ENCODE measurements at regions not wholly inside any gene's neighbourhood (a gene's known extent, or its start where the extent isn't known, plus 50 kb on each side); places are given as distances from the start of the nearest gene placed in this dataset.

DNA sequence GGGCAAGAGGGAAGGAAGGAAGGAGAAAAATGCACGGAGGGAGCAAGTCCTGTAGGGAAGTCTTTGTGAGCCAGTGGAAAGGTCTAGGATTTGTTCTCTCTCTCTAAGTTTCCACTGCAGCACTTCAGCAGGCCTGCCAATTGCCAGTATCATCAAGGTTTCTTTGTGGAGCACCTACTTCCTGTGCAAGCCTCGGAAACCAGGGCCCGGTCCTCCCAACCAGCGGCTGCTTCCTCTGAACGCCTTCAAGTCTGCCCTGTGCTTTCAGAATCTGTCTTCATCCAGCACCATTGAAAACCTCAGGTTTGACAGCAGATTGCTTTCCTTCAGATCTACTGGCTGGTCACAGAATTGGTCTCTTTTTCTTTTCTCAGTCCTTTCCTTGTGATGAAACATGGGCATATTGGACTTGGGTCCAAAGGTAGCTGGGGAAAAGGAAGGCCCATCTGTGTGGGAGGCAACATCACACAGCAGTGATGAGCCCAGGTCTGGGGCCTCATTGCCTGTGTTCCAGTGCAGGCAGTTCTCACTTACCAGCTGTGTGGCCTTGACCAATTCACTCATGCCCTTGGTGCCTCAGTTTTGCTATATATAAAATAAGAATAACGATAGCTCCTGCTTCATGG is 144.5 kb downstream of the SEC16B start:
- Mint-ChIP-seq H3K36me3 (ENCODE audit: low read depth) (no peaks in the 10 kb centered on the region), H3K4me1 (ENCODE audit: low read depth) (no peaks in the 10 kb centered on the region), H3K9me3 (peaks cover 6% of the 10 kb centered on the region), H3K4me3 (ENCODE audit: low read depth) (no peak overlapping the region), H3K27ac (no peak overlapping the region), H3K27me3 (ENCODE audit: low read depth) (no peaks in the 10 kb centered on the region)
- DNase-seq (ENCODE audit: low spot score) = no peak
- intact Hi-C loops (cut with micrococcal nuclease) = no loop called here

- Mint-ChIP-seq H3K36me3 (ENCODE audit: low read depth) (no peaks in the 10 kb centered on the region), H3K27me3 (ENCODE audit: low read depth) (no peaks in the 10 kb centered on the region), H3K27ac (no peak overlapping the region), H3K4me3 (ENCODE audit: low read depth) (no peak overlapping the region), H3K9me3 (peaks cover 6% of the 10 kb centered on the region), H3K4me1 (ENCODE audit: low read depth) (no peaks in the 10 kb centered on the region)
- intact Hi-C loops (cut with micrococcal nuclease) = no loop called here
- DNase-seq (ENCODE audit: low spot score) = no peak
These were observed 145.3 kb downstream of the SEC16B start for GRCh38 chr1:177824508-177824982.

DNA sequence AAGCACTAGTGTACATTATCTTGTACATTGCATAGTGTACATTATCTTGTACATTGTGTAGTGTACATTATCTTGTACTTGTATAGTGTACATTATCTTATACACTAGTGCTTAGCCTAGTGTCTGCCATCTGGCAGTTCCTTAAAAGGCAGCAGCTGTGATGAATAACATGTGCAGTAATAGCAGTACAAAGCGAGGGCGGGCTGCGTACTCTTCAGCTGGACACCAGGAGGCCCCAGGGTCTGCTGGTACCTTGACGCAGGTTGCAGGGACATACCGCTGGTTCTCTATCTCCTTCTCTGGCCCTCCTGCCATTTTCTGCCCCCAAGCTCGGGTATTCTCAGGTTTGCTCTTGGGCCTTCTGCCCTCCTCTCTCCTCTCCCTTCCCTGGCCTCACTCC is 149.6 kb downstream of the SEC16B start:
- Mint-ChIP-seq H3K9me3 (peaks cover 5% of the 10 kb centered on the region), H3K36me3 (ENCODE audit: low read depth) (no peaks in the 10 kb centered on the region), H3K27me3 (ENCODE audit: low read depth) (no peaks in the 10 kb centered on the region), H3K4me1 (ENCODE audit: low read depth) (no peaks in the 10 kb centered on the region), H3K27ac (no peak overlapping the region), H3K4me3 (ENCODE audit: low read depth) (no peak overlapping the region)
- no peak for DNase-seq (ENCODE audit: low spot score)
- intact Hi-C loops (cut with micrococcal nuclease) = no loop called here

- H3K4me1 Mint-ChIP-seq (ENCODE audit: low read depth) = no peaks in the 10 kb centered on the region
- intact Hi-C loops (cut with micrococcal nuclease) = no loop called here
- no peak overlapping the region for H3K4me3 Mint-ChIP-seq (ENCODE audit: low read depth)
These were observed 151.7 kb downstream of the SEC16B start for GRCh38 chr1:177817937-177818875.

DNA sequence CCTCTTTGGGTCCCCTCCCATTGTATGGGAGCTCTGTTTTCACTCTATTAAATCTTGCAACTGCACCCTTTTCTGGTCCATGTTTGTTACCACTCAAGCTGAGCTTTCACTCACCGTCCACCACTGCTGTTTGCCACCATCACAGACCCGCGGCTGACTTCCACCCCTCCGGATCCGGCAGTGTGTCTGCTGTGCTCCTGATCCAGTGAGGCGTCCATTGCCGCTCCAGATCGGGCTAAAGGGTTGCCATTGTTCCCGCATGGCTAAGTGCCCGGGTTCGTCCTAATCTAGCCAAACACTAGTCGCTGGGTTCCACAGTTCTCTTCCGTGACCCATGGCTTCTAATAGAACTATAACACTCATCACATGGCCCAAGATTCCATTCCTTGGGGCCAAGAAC is 157.2 kb downstream of the SEC16B start:
- Mint-ChIP-seq H3K36me3 (ENCODE audit: low read depth) (no peaks in the 10 kb centered on the region), H3K27me3 (ENCODE audit: low read depth) (no peaks in the 10 kb centered on the region), H3K9me3 (peaks cover 5% of the 10 kb centered on the region), H3K4me3 (ENCODE audit: low read depth) (no peak overlapping the region), H3K27ac (no peak overlapping the region), H3K4me1 (ENCODE audit: low read depth) (no peaks in the 10 kb centered on the region)
- DNase-seq (ENCODE audit: low spot score) = no peak
- intact Hi-C loops (cut with micrococcal nuclease) = no loop called here

More at GRCh38 chr1:177817937-177818875, 151.7 kb downstream of the SEC16B start:
- Mint-ChIP-seq H3K9me3 (peaks cover 5% of the 10 kb centered on the region), H3K27ac (no peak overlapping the region), H3K27me3 (ENCODE audit: low read depth) (no peaks in the 10 kb centered on the region), H3K36me3 (ENCODE audit: low read depth) (no peaks in the 10 kb centered on the region)
- no peak for DNase-seq (ENCODE audit: low spot score)

GRCh38 chr1:177812144-177812543 is 157.7 kb downstream of the SEC16B start:
- no peak overlapping the region for H3K4me3 Mint-ChIP-seq (ENCODE audit: low read depth)
- no peaks in the 10 kb centered on the region for H3K4me1 Mint-ChIP-seq (ENCODE audit: low read depth)
- H3K27me3 Mint-ChIP-seq (ENCODE audit: low read depth) = no peaks in the 10 kb centered on the region
- peaks cover 5% of the 10 kb centered on the region for H3K9me3 Mint-ChIP-seq
- no peak overlapping the region for H3K27ac Mint-ChIP-seq
- intact Hi-C loops (cut with micrococcal nuclease) = no loop called here
- no peaks in the 10 kb centered on the region for H3K36me3 Mint-ChIP-seq (ENCODE audit: low read depth)
- no peak for DNase-seq (ENCODE audit: low spot score)

DNA sequence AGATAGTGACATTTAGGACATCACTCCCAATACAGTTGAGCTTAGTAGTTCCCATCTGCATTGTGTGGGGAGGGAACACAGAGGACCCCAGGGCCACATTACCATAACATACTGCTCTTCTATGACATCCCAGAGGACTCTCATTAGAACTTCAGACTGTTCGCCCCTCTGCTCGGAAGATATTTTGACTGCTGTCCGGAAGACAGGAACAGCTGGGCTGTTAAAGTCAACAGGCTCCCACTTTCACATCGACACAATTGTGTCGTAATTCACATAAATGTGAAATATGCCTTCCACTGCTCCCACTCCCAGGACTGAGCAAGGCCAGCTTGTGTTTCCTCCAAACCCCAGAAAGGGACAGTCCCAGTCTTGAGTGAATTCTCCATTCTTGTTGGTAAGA is 158.4 kb downstream of the SEC16B start:
- Mint-ChIP-seq H3K9me3 (peaks cover under 1% of the 10 kb centered on the region), H3K4me1 (ENCODE audit: low read depth) (no peaks in the 10 kb centered on the region), H3K36me3 (ENCODE audit: low read depth) (no peaks in the 10 kb centered on the region), H3K27me3 (ENCODE audit: low read depth) (no peaks in the 10 kb centered on the region), H3K27ac (no peak overlapping the region), H3K4me3 (ENCODE audit: low read depth) (no peak overlapping the region)
- intact Hi-C loops (cut with micrococcal nuclease) = no loop called here
- DNase-seq (ENCODE audit: low spot score) = no peak

- H3K9me3 Mint-ChIP-seq = peaks cover 7% of the 10 kb centered on the region
- no peak for DNase-seq (ENCODE audit: low spot score)
- no peak overlapping the region for H3K27ac Mint-ChIP-seq
- H3K27me3 Mint-ChIP-seq (ENCODE audit: low read depth) = no peaks in the 10 kb centered on the region
- intact Hi-C loops (cut with micrococcal nuclease) = no loop called here
- H3K4me1 Mint-ChIP-seq (ENCODE audit: low read depth) = no peaks in the 10 kb centered on the region
- H3K36me3 Mint-ChIP-seq (ENCODE audit: low read depth) = no peaks in the 10 kb centered on the region
- H3K4me3 Mint-ChIP-seq (ENCODE audit: low read depth) = no peak overlapping the region
These were observed 160.0 kb downstream of the SEC16B start for GRCh38 chr1:177809819-177810218.

- Mint-ChIP-seq H3K36me3 (ENCODE audit: low read depth) (no peaks in the 10 kb centered on the region), H3K9me3 (peaks cover 16% of the 10 kb centered on the region), H3K4me1 (ENCODE audit: low read depth) (no peaks in the 10 kb centered on the region), H3K4me3 (ENCODE audit: low read depth) (no peak overlapping the region), H3K27me3 (ENCODE audit: low read depth) (no peaks in the 10 kb centered on the region), H3K27ac (no peak overlapping the region)
- DNase-seq (ENCODE audit: low spot score) = no peak
- intact Hi-C loops (cut with micrococcal nuclease) = no loop called here
These were observed 167.6 kb downstream of the SEC16B start for GRCh38 chr1:177802304-177802703.

- Mint-ChIP-seq H3K4me3 (ENCODE audit: low read depth) (no peak overlapping the region), H3K4me1 (ENCODE audit: low read depth) (no peaks in the 10 kb centered on the region), H3K27ac (no peak overlapping the region), H3K36me3 (ENCODE audit: low read depth) (no peaks in the 10 kb centered on the region), H3K27me3 (ENCODE audit: low read depth) (no peaks in the 10 kb centered on the region), H3K9me3 (peaks cover 16% of the 10 kb centered on the region)
- DNase-seq (ENCODE audit: low spot score) = no peak
- intact Hi-C loops (cut with micrococcal nuclease) = no loop called here
These were observed 168.1 kb downstream of the SEC16B start for GRCh38 chr1:177801790-177802189.

- no peak for DNase-seq (ENCODE audit: low spot score)
- peaks cover 10% of the 10 kb centered on the region for H3K9me3 Mint-ChIP-seq
- H3K4me1 Mint-ChIP-seq (ENCODE audit: low read depth) = no peaks in the 10 kb centered on the region
- no peak overlapping the region for H3K27ac Mint-ChIP-seq
- no peak overlapping the region for H3K4me3 Mint-ChIP-seq (ENCODE audit: low read depth)
- no peaks in the 10 kb centered on the region for H3K27me3 Mint-ChIP-seq (ENCODE audit: low read depth)
- H3K36me3 Mint-ChIP-seq (ENCODE audit: low read depth) = no peaks in the 10 kb centered on the region
- intact Hi-C loops (cut with micrococcal nuclease) = no loop called here
These were observed 169.3 kb downstream of the SEC16B start for GRCh38 chr1:177800400-177801088.

DNA sequence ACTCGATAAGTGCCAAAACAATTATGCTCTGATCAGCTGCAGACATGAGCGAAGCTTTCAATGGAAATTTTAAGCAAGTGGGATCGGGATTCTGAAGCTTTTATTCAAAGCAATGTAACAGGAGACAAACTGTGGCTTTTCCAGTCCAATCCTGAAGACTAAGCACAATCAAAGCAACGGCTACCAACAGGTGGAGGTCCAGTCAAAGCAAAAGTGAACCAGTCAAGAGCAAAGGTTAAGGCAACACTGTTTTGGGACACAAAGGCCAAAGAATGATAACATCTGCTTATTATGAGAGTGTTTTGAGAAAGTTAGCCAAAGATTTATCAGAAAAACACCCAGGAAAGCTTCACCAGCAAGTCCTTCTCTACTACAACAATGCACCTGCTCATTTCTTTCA is 170.1 kb downstream of the SEC16B start:
- Mint-ChIP-seq H3K4me3 (ENCODE audit: low read depth) (no peak overlapping the region), H3K9me3 (peaks cover 9% of the 10 kb centered on the region), H3K27me3 (ENCODE audit: low read depth) (no peaks in the 10 kb centered on the region), H3K4me1 (ENCODE audit: low read depth) (no peaks in the 10 kb centered on the region), H3K36me3 (ENCODE audit: low read depth) (no peaks in the 10 kb centered on the region), H3K27ac (no peak overlapping the region)
- DNase-seq (ENCODE audit: low spot score) = no peak
- intact Hi-C loops (cut with micrococcal nuclease) = no loop called here

DNA sequence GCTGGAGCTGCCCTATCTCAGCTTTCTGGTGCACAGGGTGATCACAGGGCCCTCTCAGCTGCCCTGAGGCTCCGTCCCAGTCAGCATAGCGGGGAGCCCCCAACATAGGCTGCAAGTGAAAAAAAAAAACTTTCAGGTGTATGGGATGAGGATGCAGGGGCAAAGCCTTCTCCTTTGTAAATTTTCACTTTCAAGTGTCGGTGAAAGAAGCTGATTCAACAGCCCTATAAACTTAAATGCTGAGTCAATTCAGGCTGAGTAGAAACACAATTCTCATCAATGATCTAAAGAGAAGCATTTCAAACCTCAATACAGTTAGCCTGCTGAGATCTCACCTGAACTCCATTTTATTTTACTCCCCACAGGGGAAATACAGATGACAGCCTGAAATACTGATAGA is 171.2 kb downstream of the SEC16B start:
- Mint-ChIP-seq H3K4me1 (ENCODE audit: low read depth) (no peaks in the 10 kb centered on the region), H3K27ac (no peak overlapping the region), H3K9me3 (no peaks in the 10 kb centered on the region), H3K27me3 (ENCODE audit: low read depth) (no peaks in the 10 kb centered on the region), H3K36me3 (ENCODE audit: low read depth) (no peaks in the 10 kb centered on the region), H3K4me3 (ENCODE audit: low read depth) (no peak overlapping the region)
- intact Hi-C loops (cut with micrococcal nuclease) = no loop called here
- no peak for DNase-seq (ENCODE audit: low spot score)

Data from activated T-helper 2 cell treated with anti-CD3 and anti-CD28 coated beads, Interferon-gamma antibody, Interleukin-2, Interleukin-4, amounts not matched to agents 10 μg/mL and 5 μg/mL and 100 μg/mL, durations not matched to agents 14 hours and 24 hours and 36 hours (primary cell).